Endodermal cell (in vitro differentiated cells): ENCODE measurements at regions not wholly inside any gene's neighbourhood (a gene's known extent, or its start where the extent isn't known, plus 50 kb on each side); places are given as distances from the start of the nearest gene placed in this dataset.

ENCODE experiments used
- DNase-seq: peaks from one replicate; pipeline ENCODE4 v3.0.0-alpha.2; 2017
- H3K27ac ChIP-seq: 2 replicates; pipeline ENCODE4 v1.5.1; 2013; ENCODE audit warnings: mild to moderate bottlenecking, low read depth, low read length, moderate library complexity
- H3K27me3 ChIP-seq: 2 replicates; pipeline ENCODE4 v1.6.1; 2013; ENCODE audit warnings: mild to moderate bottlenecking, low read length, moderate library complexity; ENCODE audit not compliant: insufficient read depth, control insufficient read depth, poor library complexity, severe bottlenecking
- H3K36me3 ChIP-seq: 2 replicates; pipeline ENCODE4 v1.7.0; 2013; ENCODE audit warnings: mild to moderate bottlenecking, low read length, moderate library complexity; ENCODE audit not compliant: control insufficient read depth, insufficient read depth
- H3K4me1 ChIP-seq: one replicate; pipeline ENCODE4 v1.7.0; 2013; ENCODE audit warnings: low read length; ENCODE audit not compliant: control insufficient read depth, insufficient read depth
- H3K4me3 ChIP-seq: 2 replicates; pipeline ENCODE4 v1.5.1; 2013; ENCODE audit warnings: mild to moderate bottlenecking, low read length, moderate library complexity
- H3K9ac ChIP-seq: 2 replicates; pipeline ENCODE4 v1.6.1; 2013; ENCODE audit warnings: mild to moderate bottlenecking, low read length, moderate library complexity; ENCODE audit not compliant: poor library complexity, severe bottlenecking; ENCODE audit errors: extremely low read depth
- H3K9me3 ChIP-seq: 2 replicates; pipeline ENCODE4 v1.6.1; 2013; ENCODE audit warnings: mild to moderate bottlenecking, low read length, moderate library complexity; ENCODE audit not compliant: control insufficient read depth
- H3K27ac Mint-ChIP-seq: 2 replicates; pipeline ENCODE4 v1.8.0; 2020; ENCODE audit warnings: mixed read lengths
- H3K27me3 Mint-ChIP-seq: 2 replicates; pipeline ENCODE4 v1.8.0; 2021; ENCODE audit warnings: mild to moderate bottlenecking, mixed read lengths; ENCODE audit not compliant: insufficient read depth
- H3K36me3 Mint-ChIP-seq: 2 replicates; pipeline ENCODE4 v1.8.0; 2020; ENCODE audit warnings: low read depth, mixed read lengths
- H3K4me1 Mint-ChIP-seq: 2 replicates; pipeline ENCODE4 v1.8.0; 2020; ENCODE audit warnings: mixed read lengths
- H3K4me3 Mint-ChIP-seq: 2 replicates; pipeline ENCODE4 v1.8.0; 2020; ENCODE audit warnings: mild to moderate bottlenecking, moderate library complexity, mixed read lengths
- H3K9me3 Mint-ChIP-seq: 2 replicates; pipeline ENCODE4 v1.8.0; 2020; ENCODE audit warnings: mild to moderate bottlenecking, mixed read lengths
- WGBS, 2 experiments: methylation state at CpG; one replicate each; pipeline versions ENCODE4 v1.1.5 to v1.1.7; 2013; ENCODE audit warnings: missing lambda C conversion rate in 2 of 2, mixed read lengths in 1 of 2; ENCODE audit not compliant: insufficient coverage in 1 of 2, insufficient read length in 1 of 2; 5-methylcytosine and 5-hydroxymethylcytosine counted together
- TF ChIP-seq, protein P1 (sequence below): fragments of 200-600 bp; sonication (generic); conservative IDR thresholded peaks from 2 replicates; pipeline ENCODE4 v1.5.0; 2021; ENCODE audit warnings: antibody characterized with exemption, mild to moderate bottlenecking

DNA sequence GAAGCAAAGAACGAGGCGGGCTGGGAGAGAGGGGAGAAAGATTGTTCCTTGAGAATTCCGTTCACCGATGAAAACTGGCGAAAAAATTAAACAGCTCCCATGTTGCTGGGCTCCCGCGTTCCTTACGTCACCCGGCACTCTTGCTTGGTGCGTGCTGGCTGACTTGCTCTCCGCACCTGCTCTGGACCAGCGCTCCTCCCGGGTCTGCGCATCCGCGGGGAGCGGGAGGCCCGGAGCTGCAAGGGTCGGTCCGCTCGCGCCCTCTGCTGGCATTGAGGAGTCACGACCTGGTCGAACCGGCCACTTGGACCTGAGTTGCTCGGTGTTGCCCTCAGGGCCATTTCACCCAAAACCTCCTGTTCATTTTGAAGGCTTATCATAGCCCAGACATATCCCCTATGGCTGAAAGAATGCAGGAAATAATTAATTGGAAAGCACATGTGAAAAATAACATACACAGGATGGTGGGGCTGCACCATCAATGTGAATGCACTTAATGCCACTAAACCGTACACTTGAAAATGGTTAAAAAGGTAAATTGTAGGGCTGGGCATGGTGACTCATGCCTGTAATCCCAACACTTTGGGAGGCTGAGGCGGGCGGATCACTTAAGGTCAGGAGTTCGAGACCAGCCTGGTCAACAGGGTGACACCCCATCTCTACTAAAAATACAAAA lies 98.9 kb upstream of the BACE2 start:
- Histone ChIP-seq H3K27me3 (peaks cover 13% of the 10 kb centered on the region), H3K27ac (peak overlapping the region; percentile 34), H3K9ac (no peak overlapping the region), H3K9me3 (no peaks in the 10 kb centered on the region), H3K4me1 (peaks cover 4% of the 10 kb centered on the region), H3K36me3 (no peaks in the 10 kb centered on the region), H3K4me3 (peak overlapping the region; percentile 36)
- Mint-ChIP-seq H3K36me3 (no peaks in the 10 kb centered on the region), H3K27me3 (peaks cover 14% of the 10 kb centered on the region), H3K27ac (peak overlapping the region; percentile 40), H3K4me1 (peaks cover 11% of the 10 kb centered on the region), H3K4me3 (peak overlapping the region; percentile 51), H3K9me3 (no peaks in the 10 kb centered on the region)
- TF ChIP-seq, protein P1, sequence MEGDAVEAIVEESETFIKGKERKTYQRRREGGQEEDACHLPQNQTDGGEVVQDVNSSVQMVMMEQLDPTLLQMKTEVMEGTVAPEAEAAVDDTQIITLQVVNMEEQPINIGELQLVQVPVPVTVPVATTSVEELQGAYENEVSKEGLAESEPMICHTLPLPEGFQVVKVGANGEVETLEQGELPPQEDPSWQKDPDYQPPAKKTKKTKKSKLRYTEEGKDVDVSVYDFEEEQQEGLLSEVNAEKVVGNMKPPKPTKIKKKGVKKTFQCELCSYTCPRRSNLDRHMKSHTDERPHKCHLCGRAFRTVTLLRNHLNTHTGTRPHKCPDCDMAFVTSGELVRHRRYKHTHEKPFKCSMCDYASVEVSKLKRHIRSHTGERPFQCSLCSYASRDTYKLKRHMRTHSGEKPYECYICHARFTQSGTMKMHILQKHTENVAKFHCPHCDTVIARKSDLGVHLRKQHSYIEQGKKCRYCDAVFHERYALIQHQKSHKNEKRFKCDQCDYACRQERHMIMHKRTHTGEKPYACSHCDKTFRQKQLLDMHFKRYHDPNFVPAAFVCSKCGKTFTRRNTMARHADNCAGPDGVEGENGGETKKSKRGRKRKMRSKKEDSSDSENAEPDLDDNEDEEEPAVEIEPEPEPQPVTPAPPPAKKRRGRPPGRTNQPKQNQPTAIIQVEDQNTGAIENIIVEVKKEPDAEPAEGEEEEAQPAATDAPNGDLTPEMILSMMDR: peak; percentile 95
- DNase-seq: peak; percentile 96
- WGBS, 2 experiments: 17 to 18% methylated on average over 17 to 30 of the region's 30 CpGs

DNA sequence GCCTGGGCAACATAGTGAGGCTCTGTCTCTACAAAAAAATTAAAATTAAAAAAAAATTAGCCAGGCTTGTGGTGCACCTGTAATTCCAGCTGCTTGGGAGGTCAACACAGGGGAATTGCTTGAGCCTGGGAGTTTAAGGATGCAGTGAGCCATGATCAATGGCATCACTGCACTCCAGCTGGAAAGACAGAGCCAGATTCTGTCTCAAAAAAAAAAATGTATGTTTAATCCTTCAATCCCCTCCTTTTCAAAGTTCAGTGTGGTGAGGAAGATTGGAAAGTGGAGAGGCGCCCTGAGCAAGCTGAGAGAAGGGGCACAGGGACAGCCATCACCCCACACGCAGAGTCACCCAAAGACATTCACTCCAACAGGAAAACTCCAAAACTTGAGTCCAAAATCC lies 97.7 kb upstream of the BACE2 start:
- Histone ChIP-seq H3K36me3 (no peaks in the 10 kb centered on the region), H3K4me1 (peaks cover 4% of the 10 kb centered on the region), H3K4me3 (no peak overlapping the region), H3K9me3 (no peaks in the 10 kb centered on the region), H3K27ac (no peak overlapping the region), H3K27me3 (peaks cover 13% of the 10 kb centered on the region), H3K9ac (no peak overlapping the region)
- Mint-ChIP-seq H3K36me3 (no peaks in the 10 kb centered on the region), H3K27me3 (peaks cover 14% of the 10 kb centered on the region), H3K27ac (no peak overlapping the region), H3K4me3 (no peak overlapping the region), H3K4me1 (peaks cover 7% of the 10 kb centered on the region), H3K9me3 (no peaks in the 10 kb centered on the region)
- TF ChIP-seq, protein P1: no peak
- DNase-seq: no peak
- 80% methylated on average over 2 of the region's 2 CpGs; no CpG with 5 or more reads in 1 of the 2 experiments for WGBS, 2 experiments

DNA sequence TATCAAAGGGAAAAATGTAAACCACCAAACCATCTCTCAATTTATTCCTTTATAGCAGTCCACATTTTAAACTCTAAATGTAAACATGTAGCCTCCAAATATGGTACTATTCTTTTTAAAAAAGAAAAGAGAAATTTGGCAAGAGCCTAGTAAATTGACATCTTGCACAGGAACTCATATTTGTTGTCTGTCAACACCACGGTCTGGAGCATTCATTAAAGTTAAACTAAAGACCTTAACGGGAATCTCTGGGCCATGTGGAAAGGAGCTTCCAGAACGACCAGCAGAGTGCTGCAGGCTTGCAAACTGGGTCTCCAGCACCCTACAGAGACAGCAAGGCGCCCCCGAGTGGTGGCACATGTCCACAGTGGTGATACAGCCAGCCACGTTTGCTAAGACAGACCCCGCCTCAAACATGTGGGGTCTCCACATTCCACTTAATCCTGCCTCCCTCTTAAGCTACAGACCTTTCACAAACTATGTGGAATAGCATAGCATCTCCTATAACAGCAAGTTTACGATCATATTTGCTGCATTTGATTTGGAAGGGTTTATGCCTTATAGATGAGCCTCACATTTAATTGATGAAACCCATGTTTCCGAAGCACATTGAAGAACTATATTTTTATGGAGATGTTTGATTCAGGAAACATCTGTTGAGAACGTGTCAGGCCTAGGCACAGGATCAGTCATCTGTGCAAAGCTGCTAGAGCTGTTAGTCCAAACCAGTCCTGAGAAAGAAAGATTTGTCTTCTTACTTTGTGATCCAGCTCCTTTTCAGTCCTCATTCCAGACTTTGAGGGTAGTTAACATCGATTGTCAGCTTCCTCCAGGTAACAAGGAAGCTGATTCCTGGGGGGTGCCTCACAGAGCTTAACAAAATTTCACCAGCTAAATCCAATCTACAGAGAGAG lies 96.4 kb upstream of the BACE2 start:
- Histone ChIP-seq H3K36me3 (no peaks in the 10 kb centered on the region), H3K9ac (no peak overlapping the region), H3K4me3 (no peak overlapping the region), H3K9me3 (no peaks in the 10 kb centered on the region), H3K4me1 (peaks cover 4% of the 10 kb centered on the region), H3K27ac (no peak overlapping the region), H3K27me3 (peaks cover 13% of the 10 kb centered on the region)
- Mint-ChIP-seq H3K36me3 (no peaks in the 10 kb centered on the region), H3K4me1 (peaks cover 7% of the 10 kb centered on the region), H3K4me3 (no peak overlapping the region), H3K27ac (no peak overlapping the region), H3K27me3 (peaks cover 14% of the 10 kb centered on the region), H3K9me3 (no peaks in the 10 kb centered on the region)
- TF ChIP-seq, protein P1: peak; percentile 80
- DNase-seq: peak; percentile 89
- 66 to 70% methylated on average over 9 to 11 of the region's 11 CpGs for WGBS, 2 experiments
